ENCODE measurements at regions not wholly inside any gene's neighbourhood (a gene's known extent, or its start where the extent isn't known, plus 50 kb on each side); places are given as distances from the start of the nearest gene placed in this dataset.

GRCh38 chr7:96591900-96592676 lies 117.6 kb downstream of the SEM1 start:
- FAIRE-seq (no peak), DNase-seq (no peak)
- Histone ChIP-seq H3K9me3 (ENCODE audit: control insufficient read depth in 2 of 3, insufficient read depth in 1 of 3, low read length in 3 of 3) (no peaks in the 10 kb centered on the region), H3K36me3 (ENCODE audit: control insufficient read depth in 2 of 3, insufficient read depth in 3 of 3, low read length in 3 of 3) (no peaks in the 10 kb centered on the region), H3K9ac (ENCODE audit: low read length in 3 of 3) (no peak overlapping the region), H3K4me3 (ENCODE audit: low read length in 3 of 3) (no peak overlapping the region), H3K4me1 (ENCODE audit: control insufficient read depth in 2 of 3, insufficient read depth in 2 of 3, low read depth in 1 of 3, low read length in 3 of 3) (peaks cover 0 to 5% (median 0%) of the 10 kb centered on the region in 3 donors), H3K27me3 (ENCODE audit: control insufficient read depth, insufficient read depth, low read length) (no peaks in the 10 kb centered on the region), H3K27ac (ENCODE audit: low read depth in 2 of 2, low read length in 2 of 2) (no peak overlapping the region)
- TF ChIP-seq, protein P1, sequence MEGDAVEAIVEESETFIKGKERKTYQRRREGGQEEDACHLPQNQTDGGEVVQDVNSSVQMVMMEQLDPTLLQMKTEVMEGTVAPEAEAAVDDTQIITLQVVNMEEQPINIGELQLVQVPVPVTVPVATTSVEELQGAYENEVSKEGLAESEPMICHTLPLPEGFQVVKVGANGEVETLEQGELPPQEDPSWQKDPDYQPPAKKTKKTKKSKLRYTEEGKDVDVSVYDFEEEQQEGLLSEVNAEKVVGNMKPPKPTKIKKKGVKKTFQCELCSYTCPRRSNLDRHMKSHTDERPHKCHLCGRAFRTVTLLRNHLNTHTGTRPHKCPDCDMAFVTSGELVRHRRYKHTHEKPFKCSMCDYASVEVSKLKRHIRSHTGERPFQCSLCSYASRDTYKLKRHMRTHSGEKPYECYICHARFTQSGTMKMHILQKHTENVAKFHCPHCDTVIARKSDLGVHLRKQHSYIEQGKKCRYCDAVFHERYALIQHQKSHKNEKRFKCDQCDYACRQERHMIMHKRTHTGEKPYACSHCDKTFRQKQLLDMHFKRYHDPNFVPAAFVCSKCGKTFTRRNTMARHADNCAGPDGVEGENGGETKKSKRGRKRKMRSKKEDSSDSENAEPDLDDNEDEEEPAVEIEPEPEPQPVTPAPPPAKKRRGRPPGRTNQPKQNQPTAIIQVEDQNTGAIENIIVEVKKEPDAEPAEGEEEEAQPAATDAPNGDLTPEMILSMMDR (IDR thresholded peaks at IDR 0.05; ENCODE audit: borderline replicate concordance, extremely low read depth, insufficient read depth) = no peak
- intact Hi-C loops (cut with DNase I) = no loop called here

GRCh38 chr7:96591159-96591899 lies 118.3 kb downstream of the SEM1 start:
- Histone ChIP-seq H3K27ac (ENCODE audit: low read depth in 2 of 2, low read length in 2 of 2) (no peak overlapping the region), H3K9me3 (ENCODE audit: control insufficient read depth in 2 of 3, insufficient read depth in 1 of 3, low read length in 3 of 3) (no peaks in the 10 kb centered on the region), H3K4me1 (ENCODE audit: control insufficient read depth in 2 of 3, insufficient read depth in 2 of 3, low read depth in 1 of 3, low read length in 3 of 3) (no peaks in the 10 kb centered on the region), H3K36me3 (ENCODE audit: control insufficient read depth in 2 of 3, insufficient read depth in 3 of 3, low read length in 3 of 3) (no peaks in the 10 kb centered on the region), H3K9ac (ENCODE audit: low read length in 3 of 3) (no peak overlapping the region), H3K27me3 (ENCODE audit: control insufficient read depth, insufficient read depth, low read length) (no peaks in the 10 kb centered on the region), H3K4me3 (ENCODE audit: low read length in 3 of 3) (no peak overlapping the region)
- FAIRE-seq (no peak), DNase-seq (no peak)
- TF ChIP-seq, protein P1 (IDR thresholded peaks at IDR 0.05; ENCODE audit: borderline replicate concordance, extremely low read depth, insufficient read depth) = no peak
- intact Hi-C loops (cut with DNase I) = no loop called here

GRCh38 chr7:96589038-96589437 lies 120.6 kb downstream of the SEM1 start:
- Histone ChIP-seq H3K27ac (ENCODE audit: low read depth in 2 of 2, low read length in 2 of 2) (no peak overlapping the region), H3K27me3 (ENCODE audit: control insufficient read depth, insufficient read depth, low read length) (no peaks in the 10 kb centered on the region), H3K4me1 (ENCODE audit: control insufficient read depth in 2 of 3, insufficient read depth in 2 of 3, low read depth in 1 of 3, low read length in 3 of 3) (no peaks in the 10 kb centered on the region), H3K9ac (ENCODE audit: low read length in 3 of 3) (no peak overlapping the region), H3K36me3 (ENCODE audit: control insufficient read depth in 2 of 3, insufficient read depth in 3 of 3, low read length in 3 of 3) (no peaks in the 10 kb centered on the region), H3K4me3 (ENCODE audit: low read length in 3 of 3) (no peak overlapping the region), H3K9me3 (ENCODE audit: control insufficient read depth in 2 of 3, insufficient read depth in 1 of 3, low read length in 3 of 3) (no peaks in the 10 kb centered on the region)
- no peak for FAIRE-seq
- intact Hi-C loops (cut with DNase I) = no loop called here
- no peak for DNase-seq
- TF ChIP-seq, protein P1 (IDR thresholded peaks at IDR 0.05; ENCODE audit: borderline replicate concordance, extremely low read depth, insufficient read depth) = no peak
